Tibial nerve (tissue), 4 donors: ENCODE measurements at regions not wholly inside any gene's neighbourhood (a gene's known extent, or its start where the extent isn't known, plus 50 kb on each side); places are given as distances from the start of the nearest gene placed in this dataset.

Experiments
- DNase-seq, 2 donors: peaks; one replicate each; pipeline ENCODE4 v3.0.0-alpha.2; 2019; ENCODE audit warnings: low spot score in 2 of 2
- H3K27ac ChIP-seq, 4 donors: fragments of 200-600 bp; sonication (generic) in 3 of 4; one replicate each; pipeline ENCODE4 v1.5.1; 2017 to 2019; ENCODE audit warnings: mild to moderate bottlenecking in 1 of 4
- H3K27me3 ChIP-seq, 2 donors: fragments of 200-600 bp; sonication (generic) in 1 of 2; one replicate each; pipeline versions ENCODE4 v1.5.1 to v1.6.0; 2017 to 2019
- H3K36me3 ChIP-seq, 3 donors: fragments of 200-600 bp; sonication (generic); one replicate each; pipeline ENCODE4 v1.5.1; 2018 to 2019
- H3K4me1 ChIP-seq, 4 donors: fragments of 200-600 bp; sonication (generic) in 3 of 4; one replicate each; pipeline ENCODE4 v1.5.1; 2017 to 2019
- H3K4me3 ChIP-seq, 4 donors: fragments of 200-600 bp; sonication (generic) in 3 of 4; one replicate each; pipeline ENCODE4 v1.5.1; 2017 to 2019; ENCODE audit warnings: mild to moderate bottlenecking in 1 of 4, moderate library complexity in 1 of 4
- H3K9me3 ChIP-seq, 4 donors: fragments of 200-600 bp; sonication (generic) in 3 of 4; one replicate each; pipeline ENCODE4 v1.5.1; 2017 to 2019
- EP300 ChIP-seq, 2 donors: sonication (generic); formaldehyde crosslinking; IDR thresholded peaks; one replicate each; pipeline ENCODE4 v1.6.1; 2017; ENCODE audit warnings: antibody characterized with exemption in 2 of 2, mild to moderate bottlenecking in 1 of 2
- POLR2A ChIP-seq, 2 donors: fragments of 450-650 bp; IDR thresholded peaks; one replicate each; pipeline ENCODE4 v1.6.1; 2017; ENCODE audit warnings: antibody characterized with exemption in 2 of 2, mild to moderate bottlenecking in 2 of 2, moderate library complexity in 2 of 2
- WGBS, 2 donors: methylation state at CpG; one replicate each; pipeline ENCODE4 v1.1.5; 2018; 5-methylcytosine and 5-hydroxymethylcytosine counted together
- TF ChIP-seq, protein P1 (sequence below), 5 experiments: fragments of 200-600 bp in 3 of 5; fragments of 450-650 bp in 2 of 5; sonication (generic) in 3 of 5; IDR thresholded peaks; one replicate each; pipeline ENCODE4 v1.5.1; 2016 to 2019; ENCODE audit warnings: antibody characterized with exemption in 5 of 5, mild to moderate bottlenecking in 3 of 5, moderate library complexity in 2 of 5

DNA sequence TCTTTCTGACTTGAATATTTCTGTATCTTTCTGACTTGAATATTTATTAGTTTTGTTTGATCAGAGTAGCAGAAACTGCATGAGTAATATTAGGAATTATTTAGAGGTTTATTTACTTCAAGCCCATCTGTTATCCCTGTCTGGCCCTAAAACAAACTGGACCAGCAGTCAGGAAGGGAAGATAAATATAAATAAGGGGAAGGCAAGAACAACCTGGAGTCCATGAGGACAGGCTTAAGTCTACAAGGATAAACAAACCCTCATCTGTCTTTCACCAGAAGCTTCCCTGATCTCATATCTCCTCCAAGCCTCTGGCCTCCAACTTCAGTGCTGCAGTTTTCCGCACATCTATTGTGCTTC, 524.9 kb downstream of the CENPC start:
- no peaks in the 10 kb centered on the region for H3K4me1 ChIP-seq
- WGBS, 2 donors, result 84 to 91% methylated on average over 1 of the region's 1 CpG
- peaks cover 0 to 16% (median 3%) of the 10 kb centered on the region in 4 donors for H3K9me3 ChIP-seq
- no peaks in the 10 kb centered on the region for H3K27me3 ChIP-seq
- no peak for TF ChIP-seq POLR2A (IDR thresholded peaks at IDR 0.05)
- TF ChIP-seq, protein P1, sequence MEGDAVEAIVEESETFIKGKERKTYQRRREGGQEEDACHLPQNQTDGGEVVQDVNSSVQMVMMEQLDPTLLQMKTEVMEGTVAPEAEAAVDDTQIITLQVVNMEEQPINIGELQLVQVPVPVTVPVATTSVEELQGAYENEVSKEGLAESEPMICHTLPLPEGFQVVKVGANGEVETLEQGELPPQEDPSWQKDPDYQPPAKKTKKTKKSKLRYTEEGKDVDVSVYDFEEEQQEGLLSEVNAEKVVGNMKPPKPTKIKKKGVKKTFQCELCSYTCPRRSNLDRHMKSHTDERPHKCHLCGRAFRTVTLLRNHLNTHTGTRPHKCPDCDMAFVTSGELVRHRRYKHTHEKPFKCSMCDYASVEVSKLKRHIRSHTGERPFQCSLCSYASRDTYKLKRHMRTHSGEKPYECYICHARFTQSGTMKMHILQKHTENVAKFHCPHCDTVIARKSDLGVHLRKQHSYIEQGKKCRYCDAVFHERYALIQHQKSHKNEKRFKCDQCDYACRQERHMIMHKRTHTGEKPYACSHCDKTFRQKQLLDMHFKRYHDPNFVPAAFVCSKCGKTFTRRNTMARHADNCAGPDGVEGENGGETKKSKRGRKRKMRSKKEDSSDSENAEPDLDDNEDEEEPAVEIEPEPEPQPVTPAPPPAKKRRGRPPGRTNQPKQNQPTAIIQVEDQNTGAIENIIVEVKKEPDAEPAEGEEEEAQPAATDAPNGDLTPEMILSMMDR (IDR thresholded peaks at IDR 0.05), result no peak
- no peak for TF ChIP-seq EP300 (IDR thresholded peaks at IDR 0.05)
- H3K4me3 ChIP-seq, result no peak overlapping the region
- DNase-seq, result no peak
- H3K27ac ChIP-seq, result no peak overlapping the region
- no peaks in the 10 kb centered on the region for H3K36me3 ChIP-seq

- no peak for DNase-seq
- 62 to 66% methylated on average over 3 of the region's 3 CpGs for WGBS, 2 donors
- no peaks in the 10 kb centered on the region for H3K4me1 ChIP-seq
- no peak overlapping the region for H3K27ac ChIP-seq
- no peaks in the 10 kb centered on the region for H3K27me3 ChIP-seq
- no peak overlapping the region for H3K4me3 ChIP-seq
- TF ChIP-seq EP300 (IDR thresholded peaks at IDR 0.05), result no peak
- TF ChIP-seq, protein P1 (IDR thresholded peaks at IDR 0.05), result no peak
- no peak for TF ChIP-seq POLR2A (IDR thresholded peaks at IDR 0.05)
- no peaks in the 10 kb centered on the region for H3K36me3 ChIP-seq
- peaks cover 0 to 16% (median 3%) of the 10 kb centered on the region in 4 donors for H3K9me3 ChIP-seq
Measured at GRCh38 chr4:67019686-67020437, 525.4 kb downstream of the CENPC start.

DNA sequence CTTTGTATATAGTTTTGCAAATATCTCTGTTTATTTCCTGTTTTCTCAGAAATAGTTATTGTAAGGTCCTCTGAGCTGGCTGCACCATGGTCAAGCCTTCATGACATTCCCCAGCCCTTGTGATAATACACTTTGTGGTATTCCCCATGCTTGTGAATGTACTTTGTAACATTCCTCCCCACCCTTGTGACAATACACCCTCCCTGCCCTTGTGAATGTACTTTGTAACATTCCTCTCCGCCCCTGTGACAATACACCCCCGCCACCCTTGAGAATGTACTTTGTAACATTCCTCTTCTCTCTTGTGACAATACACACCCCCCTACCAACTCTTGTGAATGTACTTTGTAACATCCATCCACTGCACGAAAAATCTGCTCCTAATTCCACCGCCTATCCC, 530.7 kb downstream of the CENPC start:
- peaks cover 0 to 16% (median 3%) of the 10 kb centered on the region in 4 donors for H3K9me3 ChIP-seq
- no peaks in the 10 kb centered on the region for H3K4me1 ChIP-seq
- TF ChIP-seq EP300 (IDR thresholded peaks at IDR 0.05), result no peak
- TF ChIP-seq, protein P1 (IDR thresholded peaks at IDR 0.05), result no peak
- no peak for TF ChIP-seq POLR2A (IDR thresholded peaks at IDR 0.05)
- no peak overlapping the region for H3K27ac ChIP-seq
- H3K27me3 ChIP-seq, result no peaks in the 10 kb centered on the region
- H3K4me3 ChIP-seq, result no peak overlapping the region
- no peaks in the 10 kb centered on the region for H3K36me3 ChIP-seq
- 80 to 92% methylated on average over 4 of the region's 4 CpGs for WGBS, 2 donors
- DNase-seq, result no peak

- TF ChIP-seq, protein P1 (IDR thresholded peaks at IDR 0.05), result no peak
- TF ChIP-seq EP300 (IDR thresholded peaks at IDR 0.05), result no peak
- TF ChIP-seq POLR2A (IDR thresholded peaks at IDR 0.05), result no peak
- no peak overlapping the region for H3K27ac ChIP-seq
- WGBS, 2 donors, result 57 to 64% methylated on average over 3 of the region's 3 CpGs
- H3K36me3 ChIP-seq, result no peaks in the 10 kb centered on the region
- no peak overlapping the region for H3K4me3 ChIP-seq
- no peaks in the 10 kb centered on the region for H3K4me1 ChIP-seq
- no peaks in the 10 kb centered on the region for H3K27me3 ChIP-seq
- DNase-seq, result no peak
- no peaks in the 10 kb centered on the region for H3K9me3 ChIP-seq
Measured at GRCh38 chr4:67006791-67007190, 538.5 kb downstream of the CENPC start.

DNA sequence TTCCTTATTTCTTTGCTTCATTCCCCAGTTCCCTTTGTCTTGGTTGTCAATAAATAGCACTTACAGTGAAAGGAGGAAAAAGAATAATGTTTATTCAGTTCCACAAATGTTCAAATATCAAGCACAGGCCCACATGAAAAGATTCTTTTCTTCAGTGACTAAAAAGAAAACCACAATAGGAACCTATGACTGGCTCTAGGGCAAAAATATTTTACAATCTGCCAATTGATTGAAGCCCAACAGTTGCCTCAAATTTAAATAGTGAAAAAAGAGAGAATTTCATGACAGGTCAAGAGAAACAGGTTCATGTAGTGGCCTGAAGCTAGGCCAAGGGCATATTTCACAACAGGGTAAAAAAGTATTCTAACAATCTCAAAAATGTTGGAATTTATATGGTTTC, 553.8 kb downstream of the CENPC start:
- Histone ChIP-seq H3K4me3 (no peak overlapping the region), H3K36me3 (no peaks in the 10 kb centered on the region), H3K4me1 (no peaks in the 10 kb centered on the region), H3K27me3 (no peaks in the 10 kb centered on the region), H3K27ac (no peak overlapping the region), H3K9me3 (peaks cover 0 to 19% (median 2%) of the 10 kb centered on the region in 4 donors)
- no peak for DNase-seq
- no peak for TF ChIP-seq EP300 (IDR thresholded peaks at IDR 0.05)
- no peak for TF ChIP-seq POLR2A (IDR thresholded peaks at IDR 0.05)
- TF ChIP-seq, protein P1 (IDR thresholded peaks at IDR 0.05), result no peak
